ENCODE measurements at regions not wholly inside any gene's neighbourhood (a gene's known extent, or its start where the extent isn't known, plus 50 kb on each side); places are given as distances from the start of the nearest gene placed in this dataset.
"Not testable (repeated sequence)": the region's sequence is repeated elsewhere in the genome, so short reads cannot be mapped to it uniquely, and the experiment has no call there.

GRCh38 chr5:106776515-106776914, 894.2 kb downstream of the EFNA5 start:
- ATAC-seq (ENCODE audit: low FRiP score); H3K36me3 ChIP-seq (ENCODE audit: control insufficient read depth in 1 of 2, insufficient read depth in 2 of 2, low read length in 1 of 2); intact Hi-C loops (cut with DNase I); H3K27me3 ChIP-seq (ENCODE audit: control insufficient read depth in 1 of 2, insufficient read depth in 2 of 2, low read length in 1 of 2); H3K4me1 ChIP-seq (ENCODE audit: control insufficient read depth in 1 of 2, insufficient read depth in 2 of 2, low read length in 2 of 2); H3K27ac ChIP-seq (ENCODE audit: low read depth in 1 of 2, low read length in 2 of 2); DNase-seq; H3K9me3 ChIP-seq (ENCODE audit: control insufficient read depth, low read length); H3K4me3 ChIP-seq (ENCODE audit: low read length in 2 of 2): not testable (repeated sequence)
- 87 to 89% methylated on average over 6 of the region's 6 CpGs for WGBS, 2 donors

- no peak for DNase-seq
- Histone ChIP-seq H3K9me3 (ENCODE audit: control insufficient read depth, low read length) (no peaks in the 10 kb centered on the region), H3K27ac (ENCODE audit: low read depth in 1 of 2, low read length in 2 of 2) (no peak overlapping the region), H3K4me1 (ENCODE audit: control insufficient read depth in 1 of 2, insufficient read depth in 2 of 2, low read length in 2 of 2) (no peaks in the 10 kb centered on the region), H3K36me3 (ENCODE audit: control insufficient read depth in 1 of 2, insufficient read depth in 2 of 2, low read length in 1 of 2) (no peaks in the 10 kb centered on the region), H3K4me3 (ENCODE audit: low read length in 2 of 2) (no peak overlapping the region), H3K27me3 (ENCODE audit: control insufficient read depth in 1 of 2, insufficient read depth in 2 of 2, low read length in 1 of 2) (no peaks in the 10 kb centered on the region)
- intact Hi-C loops (cut with DNase I): no loop called here
- ATAC-seq (ENCODE audit: low FRiP score): no peak
- WGBS, 2 donors: 89 to 93% methylated on average over 4 of the region's 4 CpGs
Observed at GRCh38 chr5:106768392-106768791, 902.3 kb downstream of the EFNA5 start.

GRCh38 chr5:106766916-106767315, 903.8 kb downstream of the EFNA5 start:
- intact Hi-C loops (cut with DNase I): no loop called here

GRCh38 chr5:106759581-106759980, 911.2 kb downstream of the EFNA5 start:
- H3K9me3 ChIP-seq (ENCODE audit: control insufficient read depth, low read length): no peaks in the 10 kb centered on the region
- DNase-seq (peak in 1 of 2 donors; percentile 73), ATAC-seq (ENCODE audit: low FRiP score) (no peak)
- H3K27me3 ChIP-seq (ENCODE audit: control insufficient read depth in 1 of 2, insufficient read depth in 2 of 2, low read length in 1 of 2): no peaks in the 10 kb centered on the region
- no peak overlapping the region for H3K4me3 ChIP-seq (ENCODE audit: low read length in 2 of 2)
- H3K4me1 ChIP-seq (ENCODE audit: control insufficient read depth in 1 of 2, insufficient read depth in 2 of 2, low read length in 2 of 2): no peaks in the 10 kb centered on the region
- H3K27ac ChIP-seq (ENCODE audit: low read depth in 1 of 2, low read length in 2 of 2): no peak overlapping the region
- no peaks in the 10 kb centered on the region for H3K36me3 ChIP-seq (ENCODE audit: control insufficient read depth in 1 of 2, insufficient read depth in 2 of 2, low read length in 1 of 2)
- 59 to 62% methylated on average over 3 of the region's 3 CpGs for WGBS, 2 donors
- intact Hi-C loops (cut with DNase I): no loop called here

More at GRCh38 chr5:106766916-106767315, 903.8 kb downstream of the EFNA5 start:
- DNase-seq: no peak
- Histone ChIP-seq H3K27me3 (ENCODE audit: control insufficient read depth in 1 of 2, insufficient read depth in 2 of 2, low read length in 1 of 2) (no peaks in the 10 kb centered on the region), H3K4me1 (ENCODE audit: control insufficient read depth in 1 of 2, insufficient read depth in 2 of 2, low read length in 2 of 2) (no peaks in the 10 kb centered on the region), H3K4me3 (ENCODE audit: low read length in 2 of 2) (no peak overlapping the region), H3K9me3 (ENCODE audit: control insufficient read depth, low read length) (no peaks in the 10 kb centered on the region), H3K27ac (ENCODE audit: low read depth in 1 of 2, low read length in 2 of 2) (no peak overlapping the region), H3K36me3 (ENCODE audit: control insufficient read depth in 1 of 2, insufficient read depth in 2 of 2, low read length in 1 of 2) (no peaks in the 10 kb centered on the region)
- no peak for ATAC-seq (ENCODE audit: low FRiP score)
- WGBS, 2 donors: 82 to 88% methylated on average over 2 of the region's 2 CpGs

DNA sequence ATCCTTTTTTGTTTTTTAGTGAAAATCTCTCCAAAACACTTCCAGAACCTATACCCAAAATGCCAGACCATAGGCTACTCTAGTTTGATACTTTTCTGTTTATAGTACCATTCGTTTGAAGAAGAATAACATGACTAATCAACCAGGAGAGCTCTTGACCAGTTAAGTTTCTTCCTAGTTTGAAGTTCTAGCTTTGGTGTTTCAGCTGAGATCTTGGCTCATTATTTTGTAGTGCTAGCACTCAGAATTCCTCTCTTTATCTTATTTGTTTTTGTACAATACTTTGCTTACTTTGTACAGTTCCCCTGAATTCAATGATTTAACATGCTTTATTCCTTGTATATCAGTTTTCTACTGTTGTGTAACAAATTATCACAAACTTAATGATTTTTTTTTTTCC, 911.6 kb downstream of the EFNA5 start:
- ATAC-seq (ENCODE audit: low FRiP score) (no peak), DNase-seq (no peak)
- intact Hi-C loops (cut with DNase I): no loop called here
- Histone ChIP-seq H3K27me3 (ENCODE audit: control insufficient read depth in 1 of 2, insufficient read depth in 2 of 2, low read length in 1 of 2) (no peaks in the 10 kb centered on the region), H3K36me3 (ENCODE audit: control insufficient read depth in 1 of 2, insufficient read depth in 2 of 2, low read length in 1 of 2) (no peaks in the 10 kb centered on the region), H3K27ac (ENCODE audit: low read depth in 1 of 2, low read length in 2 of 2) (no peak overlapping the region), H3K4me1 (ENCODE audit: control insufficient read depth in 1 of 2, insufficient read depth in 2 of 2, low read length in 2 of 2) (no peaks in the 10 kb centered on the region), H3K4me3 (ENCODE audit: low read length in 2 of 2) (no peak overlapping the region), H3K9me3 (ENCODE audit: control insufficient read depth, low read length) (no peaks in the 10 kb centered on the region)
- 34 to 44% methylated on average over 1 of the region's 1 CpG for WGBS, 2 donors

- ATAC-seq (ENCODE audit: low FRiP score) (no peak), DNase-seq (no peak)
- H3K9me3 ChIP-seq (ENCODE audit: control insufficient read depth, low read length): no peaks in the 10 kb centered on the region
- no peaks in the 10 kb centered on the region for H3K27me3 ChIP-seq (ENCODE audit: control insufficient read depth in 1 of 2, insufficient read depth in 2 of 2, low read length in 1 of 2)
- intact Hi-C loops (cut with DNase I): no loop called here
- H3K27ac ChIP-seq (ENCODE audit: low read depth in 1 of 2, low read length in 2 of 2): no peak overlapping the region
- H3K4me1 ChIP-seq (ENCODE audit: control insufficient read depth in 1 of 2, insufficient read depth in 2 of 2, low read length in 2 of 2): no peaks in the 10 kb centered on the region
- H3K36me3 ChIP-seq (ENCODE audit: control insufficient read depth in 1 of 2, insufficient read depth in 2 of 2, low read length in 1 of 2): no peaks in the 10 kb centered on the region
- WGBS, 2 donors: 84 to 90% methylated on average over 3 of the region's 3 CpGs
- no peak overlapping the region for H3K4me3 ChIP-seq (ENCODE audit: low read length in 2 of 2)
Observed at GRCh38 chr5:106757672-106758071, 913.1 kb downstream of the EFNA5 start.

DNA sequence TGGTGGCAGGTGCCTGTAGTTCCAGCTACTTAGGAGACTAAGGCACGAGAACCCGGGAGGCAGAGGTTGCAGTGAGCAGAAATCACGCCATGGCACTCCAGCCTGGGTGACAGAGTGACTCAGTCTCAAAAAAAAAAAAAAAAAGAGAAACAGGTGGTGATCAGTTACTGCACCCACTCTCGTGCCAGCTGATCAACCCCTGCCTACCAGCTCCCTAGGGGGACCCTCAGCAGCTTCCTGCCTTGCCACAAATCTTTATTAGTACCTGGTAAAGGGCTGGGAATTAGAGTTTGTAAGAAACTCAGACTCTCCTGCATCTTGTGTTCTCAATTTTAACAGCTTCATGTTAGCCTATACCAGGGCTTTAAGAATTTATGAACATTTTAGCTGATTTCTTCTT, 914.9 kb downstream of the EFNA5 start:
- H3K4me1 ChIP-seq (ENCODE audit: control insufficient read depth in 1 of 2, insufficient read depth in 2 of 2, low read length in 2 of 2): no peaks in the 10 kb centered on the region
- DNase-seq (no peak), ATAC-seq (ENCODE audit: low FRiP score) (no peak)
- no peaks in the 10 kb centered on the region for H3K27me3 ChIP-seq (ENCODE audit: control insufficient read depth in 1 of 2, insufficient read depth in 2 of 2, low read length in 1 of 2)
- H3K27ac ChIP-seq (ENCODE audit: low read depth in 1 of 2, low read length in 2 of 2): no peak overlapping the region
- intact Hi-C loops (cut with DNase I): no loop called here
- H3K36me3 ChIP-seq (ENCODE audit: control insufficient read depth in 1 of 2, insufficient read depth in 2 of 2, low read length in 1 of 2): no peaks in the 10 kb centered on the region
- H3K9me3 ChIP-seq (ENCODE audit: control insufficient read depth, low read length): no peaks in the 10 kb centered on the region
- no peak overlapping the region for H3K4me3 ChIP-seq (ENCODE audit: low read length in 2 of 2)
- 89% methylated on average over 4 of the region's 4 CpGs for WGBS, 2 donors

DNA sequence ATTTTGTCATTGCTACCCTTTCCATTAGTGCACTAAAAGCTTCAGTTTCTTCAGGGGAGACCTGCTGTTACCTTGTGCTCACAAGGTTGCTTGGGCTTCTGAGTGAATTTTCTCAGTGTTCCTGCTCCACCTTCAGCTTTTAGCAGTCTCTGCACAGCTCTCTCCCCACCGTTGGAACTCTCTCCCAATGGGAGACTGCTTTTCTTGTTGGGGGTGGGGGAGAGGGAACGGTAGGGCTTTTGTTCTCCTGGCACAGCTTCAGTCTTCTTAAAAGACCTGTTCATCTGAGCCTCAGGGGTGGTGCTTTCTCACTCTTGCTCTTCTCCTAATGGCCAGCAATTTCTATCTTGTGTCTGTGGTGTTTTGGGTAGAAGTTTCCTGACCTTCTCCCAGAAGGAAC, 915.7 kb downstream of the EFNA5 start:
- intact Hi-C loops (cut with DNase I): no loop called here
- H3K36me3 ChIP-seq (ENCODE audit: control insufficient read depth in 1 of 2, insufficient read depth in 2 of 2, low read length in 1 of 2): no peaks in the 10 kb centered on the region
- 7 to 8% methylated on average over 2 of the region's 2 CpGs for WGBS, 2 donors
- H3K4me3 ChIP-seq (ENCODE audit: low read length in 2 of 2): no peak overlapping the region
- DNase-seq: no peak
- ATAC-seq (ENCODE audit: low FRiP score): no peak
- no peaks in the 10 kb centered on the region for H3K27me3 ChIP-seq (ENCODE audit: control insufficient read depth in 1 of 2, insufficient read depth in 2 of 2, low read length in 1 of 2)
- H3K9me3 ChIP-seq (ENCODE audit: control insufficient read depth, low read length): no peaks in the 10 kb centered on the region
- H3K27ac ChIP-seq (ENCODE audit: low read depth in 1 of 2, low read length in 2 of 2): no peak overlapping the region
- no peaks in the 10 kb centered on the region for H3K4me1 ChIP-seq (ENCODE audit: control insufficient read depth in 1 of 2, insufficient read depth in 2 of 2, low read length in 2 of 2)

GRCh38 chr5:106749826-106750225, 920.9 kb downstream of the EFNA5 start:
- intact Hi-C loops (cut with DNase I): no loop called here
- H3K27ac ChIP-seq (ENCODE audit: low read depth in 1 of 2, low read length in 2 of 2): no peak overlapping the region

More at GRCh38 chr5:106749826-106750225, 920.9 kb downstream of the EFNA5 start:
- Histone ChIP-seq H3K4me3 (ENCODE audit: low read length in 2 of 2) (no peak overlapping the region), H3K4me1 (ENCODE audit: control insufficient read depth in 1 of 2, insufficient read depth in 2 of 2, low read length in 2 of 2) (no peaks in the 10 kb centered on the region), H3K9me3 (ENCODE audit: control insufficient read depth, low read length) (no peaks in the 10 kb centered on the region), H3K27me3 (ENCODE audit: control insufficient read depth in 1 of 2, insufficient read depth in 2 of 2, low read length in 1 of 2) (no peaks in the 10 kb centered on the region), H3K36me3 (ENCODE audit: control insufficient read depth in 1 of 2, insufficient read depth in 2 of 2, low read length in 1 of 2) (no peaks in the 10 kb centered on the region)
- DNase-seq (no peak), ATAC-seq (ENCODE audit: low FRiP score) (no peak)

Data from aorta (tissue), 5 donors.